Mesenchymal stem cell (in vitro differentiated cells and primary cell): ENCODE measurements at regions not wholly inside any gene's neighbourhood (a gene's known extent, or its start where the extent isn't known, plus 50 kb on each side); places are given as distances from the start of the nearest gene placed in this dataset.
A peak's percentile ranks its signal among the peaks of the same experiment; 100 is the strongest.

ENCODE experiments used
- DNase-seq: peaks from one replicate; pipeline ENCODE4 v3.0.0-alpha.2; 2013
- H2AFZ ChIP-seq: one replicate; pipeline ENCODE4 v1.6.1; 2013; ENCODE audit warnings: low read depth, mild to moderate bottlenecking, control low read depth, inconsistent platforms, low read length, moderate library complexity
- H2AK5ac ChIP-seq: 2 replicates; pipeline ENCODE4 v1.6.1; 2013; ENCODE audit warnings: low read length, moderate library complexity, mild to moderate bottlenecking, inconsistent platforms; ENCODE audit not compliant: severe bottlenecking
- H2BK120ac ChIP-seq: one replicate; pipeline ENCODE4 v1.6.1; 2013; ENCODE audit warnings: low read depth, mild to moderate bottlenecking, inconsistent platforms, low read length, moderate library complexity
- H2BK12ac ChIP-seq, 2 experiments: one replicate each; pipeline ENCODE4 v1.6.1; 2013; ENCODE audit warnings: inconsistent platforms in 2 of 2, low read length in 2 of 2, mild to moderate bottlenecking in 2 of 2, moderate library complexity in 2 of 2, control low read depth in 1 of 2
- H2BK15ac ChIP-seq: one replicate; pipeline ENCODE4 v1.6.1; 2013; ENCODE audit warnings: mild to moderate bottlenecking, low read depth, inconsistent platforms; ENCODE audit not compliant: poor library complexity, severe bottlenecking
- H2BK5ac ChIP-seq: 2 replicates; pipeline ENCODE4 v1.6.1; 2013; ENCODE audit warnings: low read depth, mild to moderate bottlenecking, low read length, control low read depth, inconsistent platforms; ENCODE audit not compliant: poor library complexity, severe bottlenecking
- H3K14ac ChIP-seq, 2 experiments: one replicate each; pipeline ENCODE4 v1.6.1; 2013; ENCODE audit warnings: inconsistent platforms in 2 of 2, low read length in 2 of 2, control low read depth in 1 of 2, mild to moderate bottlenecking in 1 of 2, moderate library complexity in 1 of 2
- H3K18ac ChIP-seq, 2 experiments: one replicate each; pipeline ENCODE4 v1.6.1; 2013; ENCODE audit warnings: inconsistent platforms in 2 of 2, low read length in 2 of 2, control low read depth in 1 of 2, low read depth in 1 of 2, mild to moderate bottlenecking in 1 of 2
- H3K23ac ChIP-seq, 2 experiments: one replicate each; pipeline ENCODE4 v1.6.1; 2013; ENCODE audit warnings: inconsistent platforms in 2 of 2, low read length in 2 of 2, mild to moderate bottlenecking in 2 of 2, moderate library complexity in 2 of 2, control low read depth in 1 of 2
- H3K27ac ChIP-seq: 2 replicates; pipeline ENCODE4 v1.5.1; 2013; ENCODE audit warnings: mild to moderate bottlenecking, moderate library complexity, low read length, control low read depth, inconsistent platforms; ENCODE audit not compliant: poor library complexity, severe bottlenecking
- H3K27me3 ChIP-seq, 2 experiments: 2 replicates each; pipeline versions ENCODE4 v1.6.1 to v1.7.0; 2013; ENCODE audit warnings: low read length in 2 of 2, mild to moderate bottlenecking in 2 of 2, moderate library complexity in 2 of 2, control low read depth in 1 of 2, inconsistent platforms in 1 of 2; ENCODE audit not compliant: control insufficient read depth in 1 of 2, insufficient read depth in 1 of 2
- H3K36me3 ChIP-seq, 2 experiments: 2 replicates each; pipeline versions ENCODE4 v1.6.1 to v1.7.0; 2013; ENCODE audit warnings: low read length in 2 of 2, control low read depth in 1 of 2, inconsistent platforms in 1 of 2, low read depth in 1 of 2, mild to moderate bottlenecking in 1 of 2; ENCODE audit not compliant: insufficient read depth in 2 of 2, control insufficient read depth in 1 of 2
- H3K4ac ChIP-seq, 2 experiments: one replicate each; pipeline ENCODE4 v1.6.1; 2013; ENCODE audit warnings: inconsistent platforms in 2 of 2, low read length in 2 of 2, mild to moderate bottlenecking in 2 of 2, moderate library complexity in 2 of 2, control low read depth in 1 of 2, low read depth in 1 of 2
- H3K4me1 ChIP-seq: 2 replicates; pipeline ENCODE4 v1.6.1; 2013; ENCODE audit warnings: low read depth, low read length, control low read depth; ENCODE audit not compliant: control insufficient read depth, insufficient read depth
- H3K4me2 ChIP-seq: 2 replicates; pipeline ENCODE4 v1.6.1; 2013; ENCODE audit warnings: low read length, mild to moderate bottlenecking, inconsistent platforms; ENCODE audit not compliant: poor library complexity, severe bottlenecking
- H3K4me3 ChIP-seq, 2 experiments: 2 replicates each; pipeline versions ENCODE4 v1.5.1 to v1.7.0; 2013; ENCODE audit warnings: low read length in 2 of 2, mild to moderate bottlenecking in 2 of 2, control low read depth in 1 of 2, low read depth in 1 of 2; ENCODE audit not compliant: insufficient read depth in 1 of 2
- H3K79me1 ChIP-seq: replicated peaks from 2 replicates; pipeline ENCODE4 v1.6.1; 2013; ENCODE audit warnings: mild to moderate bottlenecking, control low read depth, low read length, inconsistent platforms; ENCODE audit not compliant: poor library complexity, severe bottlenecking
- H3K9ac ChIP-seq: 2 replicates; pipeline ENCODE4 v1.7.0; 2013; ENCODE audit warnings: mild to moderate bottlenecking, low read length, moderate library complexity
- H3K9me3 ChIP-seq: 2 replicates; pipeline ENCODE4 v1.7.0; 2013; ENCODE audit warnings: mild to moderate bottlenecking, low read length; ENCODE audit not compliant: control insufficient read depth
- H4K8ac ChIP-seq: one replicate; pipeline ENCODE4 v1.6.1; 2013; ENCODE audit warnings: inconsistent platforms, mild to moderate bottlenecking, low read length, moderate library complexity
- H4K91ac ChIP-seq: one replicate; pipeline ENCODE4 v1.6.1; 2013; ENCODE audit warnings: mild to moderate bottlenecking, low read length, inconsistent platforms
- WGBS: methylation state at CpG from one replicate; pipeline ENCODE4 v1.1.7; 2013; ENCODE audit warnings: mixed read lengths; 5-methylcytosine and 5-hydroxymethylcytosine counted together

- peak overlapping the region; percentile 27 for H4K8ac ChIP-seq
- H3K4me3 ChIP-seq: peak overlapping the region in 1 of 2 experiments; percentile 39
- H3K79me1 ChIP-seq: no peaks in the 10 kb centered on the region
- no peak overlapping the region for H3K23ac ChIP-seq
- H3K27me3 ChIP-seq: no peaks in the 10 kb centered on the region
- no peak overlapping the region for H2BK15ac ChIP-seq
- 34% methylated on average over 14 of the region's 14 CpGs for WGBS
- no peak overlapping the region for H2BK5ac ChIP-seq
- no peaks in the 10 kb centered on the region for H3K36me3 ChIP-seq
- H3K18ac ChIP-seq: peak overlapping the region; percentile 56 to 80
- H3K27ac ChIP-seq: no peak overlapping the region
- peak overlapping the region; percentile 2 to 59 for H3K4ac ChIP-seq
- H2AK5ac ChIP-seq: no peak overlapping the region
- peak overlapping the region in 1 of 2 experiments; percentile 19 for H3K14ac ChIP-seq
- H4K91ac ChIP-seq: no peak overlapping the region
- H2BK120ac ChIP-seq: peak overlapping the region; percentile 65
- no peak overlapping the region for H2AFZ ChIP-seq
- peaks cover 6% of the 10 kb centered on the region for H3K9me3 ChIP-seq
- H2BK12ac ChIP-seq: peak overlapping the region; percentile 22 to 23
- peak overlapping the region; percentile 19 for H3K4me2 ChIP-seq
- DNase-seq: peak; percentile 89
- peak overlapping the region; percentile 64 for H3K9ac ChIP-seq
- H3K4me1 ChIP-seq: peaks cover 10% of the 10 kb centered on the region
Measured at GRCh38 chr15:39511000-39511915, 69.6 kb upstream of the THBS1 start.

- Histone ChIP-seq H3K4me1 (peaks cover 10% of the 10 kb centered on the region), H3K27ac (no peak overlapping the region), H3K27me3 (no peaks in the 10 kb centered on the region), H2AFZ (no peak overlapping the region), H3K23ac (no peak overlapping the region), H4K8ac (peak overlapping the region; percentile 27), H3K9ac (peak overlapping the region; percentile 64), H4K91ac (no peak overlapping the region), H2AK5ac (no peak overlapping the region), H3K9me3 (peaks cover 6% of the 10 kb centered on the region), H3K79me1 (no peaks in the 10 kb centered on the region), H3K14ac (peak overlapping the region in 1 of 2 experiments; percentile 19), H3K36me3 (no peaks in the 10 kb centered on the region), H2BK15ac (no peak overlapping the region), H2BK12ac (peak overlapping the region; percentile 0 to 23), H2BK120ac (no peak overlapping the region), H3K4me2 (no peak overlapping the region), H3K4me3 (peak overlapping the region in 1 of 2 experiments; percentile 39), H3K4ac (peak overlapping the region in 1 of 2 experiments; percentile 2), H3K18ac (peak overlapping the region; percentile 56 to 80), H2BK5ac (no peak overlapping the region)
- DNase-seq: peak; percentile 81
- 27% methylated on average over 3 of the region's 4 CpGs for WGBS
Measured at GRCh38 chr15:39511916-39512260, 69.0 kb upstream of the THBS1 start.

GRCh38 chr15:39512643-39513042 is 68.2 kb upstream of the THBS1 start:
- no peaks in the 10 kb centered on the region for H3K27me3 ChIP-seq
- no peak overlapping the region for H3K14ac ChIP-seq
- no peak for DNase-seq
- no peak overlapping the region for H3K4me2 ChIP-seq
- H2BK15ac ChIP-seq: no peak overlapping the region
- peak overlapping the region in 1 of 2 experiments; percentile 4 for H3K18ac ChIP-seq
- H3K23ac ChIP-seq: no peak overlapping the region
- no peak overlapping the region for H4K91ac ChIP-seq
- no peak overlapping the region for H3K4ac ChIP-seq
- H3K79me1 ChIP-seq: no peaks in the 10 kb centered on the region
- no peak overlapping the region for H4K8ac ChIP-seq
- H2AFZ ChIP-seq: no peak overlapping the region
- H3K4me1 ChIP-seq: peaks cover 10% of the 10 kb centered on the region
- H2BK5ac ChIP-seq: no peak overlapping the region
- H2BK12ac ChIP-seq: no peak overlapping the region
- H3K27ac ChIP-seq: no peak overlapping the region
- no peak overlapping the region for H3K4me3 ChIP-seq
- peaks cover 6% of the 10 kb centered on the region for H3K9me3 ChIP-seq
- H3K36me3 ChIP-seq: no peaks in the 10 kb centered on the region
- H2BK120ac ChIP-seq: no peak overlapping the region
- H2AK5ac ChIP-seq: no peak overlapping the region
- H3K9ac ChIP-seq: no peak overlapping the region

- Histone ChIP-seq H2BK5ac (no peak overlapping the region), H2AFZ (no peak overlapping the region), H2BK12ac (no peak overlapping the region), H3K4me1 (peaks cover 10% of the 10 kb centered on the region), H2AK5ac (no peak overlapping the region), H4K91ac (no peak overlapping the region), H3K14ac (no peak overlapping the region), H3K18ac (no peak overlapping the region), H3K4ac (no peak overlapping the region), H3K79me1 (no peaks in the 10 kb centered on the region), H2BK120ac (no peak overlapping the region), H3K4me3 (no peak overlapping the region), H3K23ac (no peak overlapping the region), H3K9me3 (peaks cover 6% of the 10 kb centered on the region), H3K4me2 (no peak overlapping the region), H3K36me3 (no peaks in the 10 kb centered on the region), H3K27me3 (no peaks in the 10 kb centered on the region), H3K9ac (no peak overlapping the region), H4K8ac (no peak overlapping the region), H2BK15ac (no peak overlapping the region), H3K27ac (no peak overlapping the region)
- DNase-seq: no peak
- WGBS: no CpG with 5 or more reads among the region's 3 CpGs
Measured at GRCh38 chr15:39513936-39514335, 66.9 kb upstream of the THBS1 start.
